Adrenal gland (tissue), 5 donors: ENCODE measurements at regions not wholly inside any gene's neighbourhood (a gene's known extent, or its start where the extent isn't known, plus 50 kb on each side); places are given as distances from the start of the nearest gene placed in this dataset.

Experiments
- CTCF ChIP-seq, 6 experiments: fragments of 450-650 bp in 4 of 6; fragments of 200-600 bp in 2 of 6; sonication (generic) in 1 of 6; IDR thresholded peaks; 1 replicate in 5 of 6; 2 replicates in 1 of 6; pipeline versions ENCODE4 v1.5.1 to v1.8.0; 2016 to 2021; ENCODE audit warnings: antibody characterized with exemption in 6 of 6, mild to moderate bottlenecking in 2 of 6, moderate library complexity in 1 of 6
- POLR2A ChIP-seq, 2 donors: fragments of 450-650 bp; IDR thresholded peaks; one replicate each; pipeline ENCODE4 v1.6.1; 2017; ENCODE audit warnings: antibody characterized with exemption in 2 of 2, mild to moderate bottlenecking in 2 of 2, moderate library complexity in 1 of 2
- donor health status: DM: no; HTN: no; CAD: no.

GRCh38 chr4:96809563-96809962 lies 969.7 kb downstream of the PDHA2 start:
- TF ChIP-seq CTCF (IDR thresholded peaks at IDR 0.05), result no peak
- TF ChIP-seq POLR2A (IDR thresholded peaks at IDR 0.05), result no peak
